NB4 (cell line): ENCODE measurements at regions not wholly inside any gene's neighbourhood (a gene's known extent, or its start where the extent isn't known, plus 50 kb on each side); places are given as distances from the start of the nearest gene placed in this dataset.

Experiments used
- DNase-seq: peaks from one replicate; pipeline ENCODE4 v3.0.0; 2010; ENCODE audit warnings: low read depth
- H3K4me3 ChIP-seq: one replicate; pipeline ENCODE4 v1.5.1; 2011; ENCODE audit warnings: mild to moderate bottlenecking, low read depth, low read length, moderate library complexity
- CTCF ChIP-seq: IDR thresholded peaks from one replicate; pipeline ENCODE4 v1.5.1; 2012; ENCODE audit warnings: low read depth, low read length
- MAX ChIP-seq: IDR thresholded peaks from 2 replicates; pipeline ENCODE4 v1.6.1; 2011; ENCODE audit warnings: low read depth, low read length
- MYC ChIP-seq: IDR thresholded peaks from 2 replicates; pipeline ENCODE4 v1.6.1; 2011; ENCODE audit warnings: low read depth, low read length
- POLR2A ChIP-seq: IDR thresholded peaks from 2 replicates; pipeline ENCODE4 v1.6.1; 2011; ENCODE audit warnings: mild to moderate bottlenecking; ENCODE audit not compliant: insufficient read length; ENCODE audit errors: extremely low read depth

GRCh38 chr7:45387837-45388236 lies 186.3 kb upstream of the ADCY1 start:
- DNase-seq: no peak
- H3K4me3 ChIP-seq: no peak overlapping the region
- TF ChIP-seq POLR2A (no peak), MAX (no peak), MYC (no peak), CTCF (no peak)

GRCh38 chr7:45389073-45389872 lies 184.9 kb upstream of the ADCY1 start:
- DNase-seq: no peak
- H3K4me3 ChIP-seq: no peak overlapping the region
- TF ChIP-seq MAX (no peak), CTCF (no peak), MYC (no peak), POLR2A (no peak)

- TF ChIP-seq CTCF: no peak
- TF ChIP-seq POLR2A: no peak
- TF ChIP-seq MAX: no peak
- no peak for TF ChIP-seq MYC
- DNase-seq: no peak
- no peak overlapping the region for H3K4me3 ChIP-seq
Measured at GRCh38 chr7:45390180-45390579, 184.0 kb upstream of the ADCY1 start.

GRCh38 chr7:45390731-45391130 lies 183.4 kb upstream of the ADCY1 start:
- H3K4me3 ChIP-seq: no peak overlapping the region
- DNase-seq: no peak
- TF ChIP-seq MYC (no peak), MAX (no peak), POLR2A (no peak), CTCF (no peak)

- H3K4me3 ChIP-seq: no peak overlapping the region
- TF ChIP-seq MYC: no peak
- TF ChIP-seq CTCF: no peak
- TF ChIP-seq POLR2A: no peak
- TF ChIP-seq MAX: no peak
- no peak for DNase-seq
Measured at GRCh38 chr7:45391618-45392451, 182.3 kb upstream of the ADCY1 start.
